ENCODE measurements at regions not wholly inside any gene's neighbourhood (a gene's known extent, or its start where the extent isn't known, plus 50 kb on each side); places are given as distances from the start of the nearest gene placed in this dataset.

GRCh38 chr18:54440292-54440691 lies 82.6 kb downstream of the C18orf54 start (continued):
- TF ChIP-seq ATF2 (IDR thresholded peaks at IDR 0.05; ENCODE audit: low read length) (no peak), ZNF274 (IDR thresholded peaks at IDR 0.05; ENCODE audit: borderline replicate concordance, extremely low read depth, low read length) (no peak)
